Gastroesophageal sphincter (tissue), 4 donors: ENCODE measurements at regions not wholly inside any gene's neighbourhood (a gene's known extent, or its start where the extent isn't known, plus 50 kb on each side); places are given as distances from the start of the nearest gene placed in this dataset.
"Not testable (repeated sequence)": the region's sequence is repeated elsewhere in the genome, so short reads cannot be mapped to it uniquely, and the experiment has no call there.

Experiments used
- ATAC-seq: fragments of 150-250 bp; one replicate; pipeline ENCODE4 v1.9.1; 2016; ENCODE audit warnings: mild to moderate bottlenecking, moderate library complexity
- H3K27ac ChIP-seq, 4 donors: fragments of 200-600 bp; sonication (generic) in 3 of 4; 1 replicate in 3 of 4; 2 replicates in 1 of 4; pipeline ENCODE4 v1.5.1; 2016 to 2019
- H3K27me3 ChIP-seq: fragments of 200-600 bp; sonication (generic); one replicate; pipeline ENCODE4 v1.5.1; 2019
- H3K36me3 ChIP-seq, 2 donors: fragments of 200-600 bp; sonication (generic); one replicate each; pipeline ENCODE4 v1.5.1; 2019; ENCODE audit warnings: control low read depth in 1 of 2
- H3K4me1 ChIP-seq, 3 donors: fragments of 200-600 bp; sonication (generic); 1 replicate in 2 of 3; 2 replicates in 1 of 3; pipeline ENCODE4 v1.5.1; 2016 to 2019; ENCODE audit warnings: control low read depth in 2 of 3
- H3K4me3 ChIP-seq, 2 donors: fragments of 200-600 bp; sonication (generic); one replicate each; pipeline ENCODE4 v1.5.1; 2019; ENCODE audit warnings: mild to moderate bottlenecking in 1 of 2, moderate library complexity in 1 of 2
- H3K9me3 ChIP-seq, 3 donors: fragments of 200-600 bp; sonication (generic); one replicate each; pipeline ENCODE4 v1.5.1; 2017 to 2019; ENCODE audit warnings: control low read depth in 2 of 3
- CTCF ChIP-seq, 4 experiments: fragments of 200-600 bp in 2 of 4; fragments of 450-650 bp in 2 of 4; sonication (generic) in 1 of 4; IDR thresholded peaks; one replicate each; pipeline ENCODE4 v1.5.1; 2017 to 2019; ENCODE audit warnings: antibody characterized with exemption in 4 of 4, mild to moderate bottlenecking in 2 of 4, moderate library complexity in 2 of 4
- EP300 ChIP-seq: sonication (generic); formaldehyde crosslinking; IDR thresholded peaks from one replicate; pipeline ENCODE4 v1.6.1; 2017; ENCODE audit warnings: antibody characterized with exemption, mild to moderate bottlenecking
- POLR2A ChIP-seq, 2 donors: fragments of 450-650 bp; IDR thresholded peaks; one replicate each; pipeline ENCODE4 v1.6.1; 2017; ENCODE audit warnings: antibody characterized with exemption in 2 of 2, mild to moderate bottlenecking in 2 of 2, moderate library complexity in 1 of 2
- POLR2AphosphoS5 ChIP-seq: sonication (generic); formaldehyde crosslinking; IDR thresholded peaks from one replicate; pipeline ENCODE4 v1.6.1; 2017; ENCODE audit warnings: antibody characterized with exemption
- WGBS, 2 donors: methylation state at CpG; one replicate each; pipeline ENCODE4 v1.1.5; 2018; ENCODE audit warnings: low coverage in 1 of 2; 5-methylcytosine and 5-hydroxymethylcytosine counted together

DNA sequence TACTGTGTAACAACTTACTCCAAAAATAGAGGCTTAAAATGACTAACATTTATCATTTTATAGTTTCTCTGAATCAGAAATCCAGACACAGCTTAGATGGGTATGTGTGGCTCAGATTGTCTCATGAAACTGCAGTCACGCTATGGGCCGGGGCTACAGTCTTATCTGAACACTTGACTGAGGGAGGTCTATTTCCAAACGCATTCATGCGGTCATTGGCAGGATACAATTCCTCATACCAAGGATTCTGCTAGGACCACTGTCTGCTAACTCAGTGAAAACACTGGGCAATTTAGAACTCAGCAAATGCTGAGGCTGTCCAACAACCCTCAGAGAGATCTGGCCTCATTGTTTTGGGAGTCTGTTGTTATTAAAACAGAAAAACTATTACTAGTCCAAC lies 178.6 kb downstream of the TBX15 start:
- ATAC-seq, result no peak
- Histone ChIP-seq H3K36me3 (no peaks in the 10 kb centered on the region), H3K27ac (no peak overlapping the region), H3K9me3 (no peaks in the 10 kb centered on the region), H3K4me1 (no peaks in the 10 kb centered on the region), H3K4me3 (no peak overlapping the region), H3K27me3 (no peaks in the 10 kb centered on the region)
- TF ChIP-seq POLR2A (IDR thresholded peaks at IDR 0.05), result no peak
- no peak for TF ChIP-seq CTCF (IDR thresholded peaks at IDR 0.05)
- no peak for TF ChIP-seq POLR2AphosphoS5
- TF ChIP-seq EP300, result no peak
- WGBS, 2 donors, result 78 to 100% methylated on average over 1 to 4 of the region's 4 CpGs

DNA sequence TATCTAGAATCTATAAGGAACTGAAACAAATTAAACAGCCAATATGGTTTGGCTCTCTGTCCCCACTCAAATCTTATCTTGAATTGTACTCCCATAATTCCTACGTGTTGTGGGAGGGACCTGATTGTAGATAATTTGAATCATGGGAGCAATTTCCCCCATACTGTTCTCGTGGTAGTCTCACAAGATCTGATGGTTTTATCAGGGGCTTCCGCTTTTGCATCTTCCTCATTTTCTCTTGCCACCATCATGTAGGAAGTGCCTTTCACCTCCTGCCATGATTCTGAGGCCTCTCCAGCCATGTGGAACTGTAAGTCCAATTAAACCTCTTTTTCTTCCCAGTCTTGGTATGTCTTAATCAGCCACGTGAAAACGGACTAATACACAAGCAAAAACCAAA lies 185.0 kb downstream of the TBX15 start:
- not testable (repeated sequence) for H3K9me3 ChIP-seq, H3K36me3 ChIP-seq, ATAC-seq, H3K27ac ChIP-seq, H3K27me3 ChIP-seq, H3K4me1 ChIP-seq, H3K4me3 ChIP-seq
- WGBS, 2 donors, result 76 to 77% methylated on average over 5 of the region's 5 CpGs

GRCh38 chr1:118791094-118791691 lies 196.9 kb downstream of the TBX15 start:
- Histone ChIP-seq H3K27ac (no peak overlapping the region), H3K36me3 (no peaks in the 10 kb centered on the region), H3K4me3 (no peak overlapping the region), H3K4me1 (no peaks in the 10 kb centered on the region), H3K9me3 (peaks cover 0 to 37% (median 0%) of the 10 kb centered on the region in 3 donors), H3K27me3 (no peaks in the 10 kb centered on the region)
- no peak for TF ChIP-seq POLR2A (IDR thresholded peaks at IDR 0.05)
- no peak for TF ChIP-seq POLR2AphosphoS5
- TF ChIP-seq CTCF (IDR thresholded peaks at IDR 0.05), result no peak
- TF ChIP-seq EP300, result no peak
- WGBS, 2 donors, result 36 to 80% methylated on average over 1 to 2 of the region's 2 CpGs
- no peak for ATAC-seq

DNA sequence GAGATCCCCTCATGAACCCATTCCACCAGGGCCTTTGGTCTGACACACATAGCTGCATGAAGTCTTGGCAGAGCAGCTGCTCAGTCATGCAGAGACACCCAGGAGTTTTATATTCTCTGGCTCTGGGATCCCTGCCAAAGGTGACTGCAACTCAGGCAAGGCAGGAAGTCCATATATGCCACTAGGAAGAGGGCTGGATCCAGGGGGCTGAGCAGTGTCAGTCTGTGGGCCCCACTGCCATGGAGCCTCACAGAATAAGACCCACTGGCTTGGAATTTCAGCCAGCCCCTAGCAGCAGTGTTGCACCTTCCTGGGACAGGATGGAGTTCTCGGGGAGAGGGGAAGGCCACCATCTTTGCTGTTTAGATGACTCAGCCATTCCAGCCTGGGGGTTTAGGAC lies 199.7 kb downstream of the TBX15 start:
- Histone ChIP-seq H3K9me3 (peaks cover 0 to 37% (median 0%) of the 10 kb centered on the region in 3 donors), H3K4me3 (no peak overlapping the region), H3K36me3 (no peaks in the 10 kb centered on the region), H3K4me1 (no peaks in the 10 kb centered on the region), H3K27me3 (no peaks in the 10 kb centered on the region), H3K27ac (no peak overlapping the region)
- no peak for ATAC-seq
- no CpG with 5 or more reads among the region's 1 CpG for WGBS, 2 donors
- no peak for TF ChIP-seq CTCF (IDR thresholded peaks at IDR 0.05)
- no peak for TF ChIP-seq POLR2A (IDR thresholded peaks at IDR 0.05)
- TF ChIP-seq POLR2AphosphoS5, result no peak
- TF ChIP-seq EP300, result no peak

DNA sequence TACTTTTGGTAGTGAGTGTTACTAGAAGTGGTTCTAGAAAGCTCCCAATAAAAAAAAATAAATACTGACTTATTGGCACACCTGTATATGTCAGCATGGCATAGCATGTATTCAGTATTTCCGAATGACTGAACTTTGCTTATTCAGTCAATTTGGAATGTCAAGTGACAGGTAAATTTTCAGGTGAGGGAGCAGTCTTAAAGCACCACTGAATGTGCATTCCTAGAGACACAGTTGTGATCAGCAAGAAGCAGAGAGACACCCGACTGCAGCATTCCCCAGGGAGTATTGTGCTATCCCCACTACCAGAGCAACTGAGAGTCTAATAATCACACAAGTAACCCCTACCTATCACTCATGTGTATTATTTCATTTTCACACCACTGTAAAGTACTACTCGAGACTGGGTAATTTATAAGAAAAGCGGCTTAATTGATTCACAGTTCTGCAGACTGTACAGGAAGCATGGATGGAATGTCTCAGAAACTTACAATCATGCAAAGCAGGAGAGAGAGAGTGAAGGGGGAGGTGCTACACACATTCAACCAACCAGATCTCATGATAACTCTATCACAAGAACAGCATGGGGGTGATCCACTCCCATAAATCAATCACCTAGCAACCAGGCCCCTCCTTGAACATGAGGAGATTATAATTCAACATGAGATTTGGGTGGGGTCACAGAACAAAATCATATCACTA lies 201.5 kb downstream of the TBX15 start:
- Histone ChIP-seq H3K27me3 (no peaks in the 10 kb centered on the region), H3K9me3 (peaks cover 0 to 31% (median 0%) of the 10 kb centered on the region in 3 donors), H3K4me1 (no peaks in the 10 kb centered on the region), H3K27ac (no peak overlapping the region), H3K36me3 (no peaks in the 10 kb centered on the region), H3K4me3 (no peak overlapping the region)
- 81 to 83% methylated on average over 2 to 4 of the region's 4 CpGs for WGBS, 2 donors
- ATAC-seq, result no peak
- TF ChIP-seq POLR2AphosphoS5 (no peak), POLR2A (IDR thresholded peaks at IDR 0.05) (no peak), CTCF (IDR thresholded peaks at IDR 0.05) (no peak), EP300 (no peak)
